NOMO-1 treated with dmso at 0.1 percent for 144 hours (cell line): ENCODE measurements at regions not wholly inside any gene's neighbourhood (a gene's known extent, or its start where the extent isn't known, plus 50 kb on each side); places are given as distances from the start of the nearest gene placed in this dataset.
"Not testable (repeated sequence)": the region's sequence is repeated elsewhere in the genome, so short reads cannot be mapped to it uniquely, and the experiment has no call there.

Experiments used
- DNase-seq: peaks from one replicate; lab custom pipeline; 2025; ENCODE audit not compliant: unreplicated experiment; lab: John Stamatoyannopoulos, UW

- DNase-seq = no peak
Measured at GRCh38 chr10:3874990-3875841, 90.2 kb upstream of the KLF6 start.

GRCh38 chr10:3874610-3874989, 89.6 kb upstream of the KLF6 start:
- DNase-seq = not testable (repeated sequence)

- DNase-seq = peak; percentile 12
Measured at GRCh38 chr10:3873728-3874461, 88.9 kb upstream of the KLF6 start.

- DNase-seq = no peak
Measured at GRCh38 chr10:3872712-3873329, 87.8 kb upstream of the KLF6 start.

GRCh38 chr10:3871424-3871996, 86.5 kb upstream of the KLF6 start:
- no peak for DNase-seq

- DNase-seq = no peak
Measured at GRCh38 chr10:3869036-3869435, 84.0 kb upstream of the KLF6 start.

GRCh38 chr10:3868271-3868664, 83.3 kb upstream of the KLF6 start:
- no peak for DNase-seq

GRCh38 chr10:3867454-3868270, 82.7 kb upstream of the KLF6 start:
- no peak for DNase-seq

GRCh38 chr10:3866332-3866731, 81.3 kb upstream of the KLF6 start:
- DNase-seq = no peak

- DNase-seq = no peak
Measured at GRCh38 chr10:3865565-3865964, 80.6 kb upstream of the KLF6 start.

GRCh38 chr10:3861795-3862194, 76.8 kb upstream of the KLF6 start:
- no peak for DNase-seq

- DNase-seq = no peak
Measured at GRCh38 chr10:3858051-3858845, 73.2 kb upstream of the KLF6 start.

GRCh38 chr10:3857318-3857717, 72.3 kb upstream of the KLF6 start:
- DNase-seq = no peak

GRCh38 chr10:3856593-3856992, 71.6 kb upstream of the KLF6 start:
- DNase-seq = no peak

- DNase-seq = no peak
Measured at GRCh38 chr10:3853547-3854303, 68.7 kb upstream of the KLF6 start.

GRCh38 chr10:3853016-3853415, 68.0 kb upstream of the KLF6 start:
- no peak for DNase-seq

GRCh38 chr10:3852147-3852904, 67.3 kb upstream of the KLF6 start:
- DNase-seq = peak; percentile 45
